GM12878 (cell line): ENCODE measurements at regions not wholly inside any gene's neighbourhood (a gene's known extent, or its start where the extent isn't known, plus 50 kb on each side); places are given as distances from the start of the nearest gene placed in this dataset.

Source experiments
- ATAC-seq: fragments of 200-7000 bp; cut with Tn5 transposase; 3 replicates; pipeline ENCODE4 v1.9.1; 2020; ENCODE audit warnings: mild to moderate bottlenecking, moderate library complexity
- BruUV-seq: library from RNA; stranded (reverse); fragments of 400-500 nt; replicated peaks from 2 replicates; lab custom pipeline; 2021; lab: Mats Ljungman, UMichigan
- CTCF ChIA-PET: fragments of 300-600 bp; sonication (Branson Sonifier 250); formaldehyde crosslinking; extraction: SDS; loops from one replicate; lab custom pipeline; 2021; ENCODE audit warnings: inconsistent platforms; lab: Yijun Ruan, JAX
- POLR2A ChIA-PET: fragments of 350-600 bp; formaldehyde crosslinking; extraction: SDS; loops from one replicate; lab custom pipeline; 2021; ENCODE audit warnings: inconsistent platforms; lab: Charles Lee
- RAD21 ChIA-PET: fragments of 300-600 bp; sonication (Branson Sonifier 250); formaldehyde crosslinking; loops from one replicate; lab custom pipeline; 2023; ENCODE audit warnings: antibody characterized with exemption; ENCODE audit not compliant: unreplicated experiment; lab: Charles Lee
- SMC1A ChIA-PET: fragments of 300-600 bp; sonication (Branson Sonifier 250); formaldehyde crosslinking; loops from one replicate; lab custom pipeline; 2023; ENCODE audit not compliant: unreplicated experiment, uncharacterized antibody; lab: Charles Lee
- DNase-seq: peaks from one replicate; pipeline ENCODE4 v3.0.0-alpha.2; 2011; ENCODE audit warnings: low read depth, low spot score
- FAIRE-seq: peaks from 3 replicates; lab custom pipeline; 2011; peaks lifted over from hg19 to GRCh38; lab: Jason Lieb, UNC
- H2AFZ ChIP-seq: 2 replicates; pipeline ENCODE4 v1.6.0; 2011; ENCODE audit warnings: low read depth, low read length, control low read depth; ENCODE audit not compliant: control insufficient read depth
- H3K27ac ChIP-seq: 2 replicates; pipeline ENCODE4 v1.5.1; 2011; ENCODE audit warnings: control low read depth; ENCODE audit not compliant: control insufficient read depth, insufficient read depth
- H3K27me3 ChIP-seq, 2 experiments: replicated peaks in 1 of 2; 2 replicates each; pipeline versions ENCODE4 v1.6.0 to v1.6.1; 2011; ENCODE audit warnings: low read length in 1 of 2; ENCODE audit not compliant: control insufficient read depth in 2 of 2, insufficient read depth in 2 of 2
- H3K36me3 ChIP-seq, 2 experiments: 2 replicates each; pipeline ENCODE4 v1.5.1; 2011; ENCODE audit warnings: low read length in 1 of 2; ENCODE audit not compliant: control insufficient read depth in 2 of 2, insufficient read depth in 2 of 2
- H3K4me1 ChIP-seq: 2 replicates; pipeline ENCODE4 v1.6.1; 2011; ENCODE audit warnings: mild to moderate bottlenecking, low read length, moderate library complexity, mixed read lengths; ENCODE audit not compliant: control insufficient read depth, insufficient read depth
- H3K4me2 ChIP-seq: 2 replicates; pipeline ENCODE4 v1.6.0; 2011; ENCODE audit warnings: control low read depth; ENCODE audit not compliant: control insufficient read depth, insufficient read depth
- H3K4me3 ChIP-seq: fragments of 200-600 bp; sonication (generic); 2 replicates; pipeline ENCODE4 v1.5.1; 2016
- H3K79me2 ChIP-seq: 2 replicates; pipeline ENCODE4 v1.6.0; 2011; ENCODE audit warnings: low read length; ENCODE audit not compliant: control insufficient read depth, insufficient read depth
- H3K9ac ChIP-seq: 2 replicates; pipeline ENCODE4 v1.8.0; 2011; ENCODE audit warnings: low read length, control low read depth, mixed read lengths; ENCODE audit not compliant: control insufficient read depth, insufficient read depth
- H3K9me3 ChIP-seq: replicated peaks from 3 replicates; pipeline ENCODE4 v1.5.1; 2011; ENCODE audit warnings: mild to moderate bottlenecking, low read length; ENCODE audit not compliant: control insufficient read depth, insufficient read depth
- H4K20me1 ChIP-seq: 2 replicates; pipeline ENCODE4 v1.6.0; 2011; ENCODE audit not compliant: control insufficient read depth, insufficient read depth
- CBX3 ChIP-seq: fragments of 200-600 bp; sonication (generic); IDR thresholded peaks from 2 replicates; pipeline ENCODE4 v1.6.1; 2016; ENCODE audit warnings: low read depth, borderline replicate concordance
- NFYA ChIP-seq: IDR thresholded peaks from 2 replicates; pipeline ENCODE4 v1.6.1; 2011; ENCODE audit warnings: low read depth, mild to moderate bottlenecking, low read length, improper control_type of control experiment, borderline replicate concordance
- SIX5 ChIP-seq: IDR thresholded peaks from 2 replicates; pipeline ENCODE4 v1.6.1; 2011; ENCODE audit warnings: mild to moderate bottlenecking, low read depth, low read length, moderate library complexity; ENCODE audit not compliant: severe bottlenecking
- TCF3 ChIP-seq: IDR thresholded peaks from 2 replicates; pipeline ENCODE4 v1.6.1; 2012; ENCODE audit warnings: low read depth, mild to moderate bottlenecking, low read length, borderline replicate concordance; ENCODE audit not compliant: insufficient read depth
- ZSCAN29 ChIP-seq: fragments of 450-650 bp; IDR thresholded peaks from 2 replicates; pipeline ENCODE4 v1.6.1; 2017; ENCODE audit warnings: mild to moderate bottlenecking, moderate library complexity
- WGBS: methylation state at CpG from one replicate; pipeline ENCODE4 v1.1.6; 2016; ENCODE audit warnings: low lambda C conversion rate; ENCODE audit not compliant: insufficient replicate concordance, insufficient coverage; ENCODE audit errors: missing lambda C conversion rate; 5-methylcytosine and 5-hydroxymethylcytosine counted together
- in situ Hi-C: fragments of 300-500 bp; cut with MboI; formaldehyde crosslinking; loops from 9 replicates; pipeline ENCODE4 v1.14.3; 2018; ENCODE audit warnings: mixed read lengths
- intact Hi-C: fragments of 100-400 bp; cut with micrococcal nuclease; formaldehyde crosslinking; loops from one replicate; pipeline ENCODE4 v1.14.2; 2022; ENCODE audit not compliant: unreplicated experiment
- TF ChIP-seq, protein P1 (sequence below): IDR thresholded peaks from 2 replicates; pipeline ENCODE4 v1.6.1; 2012; ENCODE audit warnings: low read depth, low read length, improper control_type of control experiment
- TF ChIP-seq, protein P2 (sequence below): fragments of 450-650 bp; IDR thresholded peaks from 2 replicates; pipeline ENCODE4 v1.6.1; 2017; ENCODE audit warnings: mild to moderate bottlenecking, moderate library complexity
- TF ChIP-seq, protein P3 (sequence below): fragments of 450-650 bp; formaldehyde crosslinking; IDR thresholded peaks from 2 replicates; pipeline ENCODE4 v1.4.0; 2022; ENCODE audit warnings: mild to moderate bottlenecking, moderate library complexity
- TF ChIP-seq, protein P4 (sequence below): IDR thresholded peaks from 2 replicates; pipeline ENCODE4 v1.6.1; 2011; ENCODE audit warnings: low read depth, mild to moderate bottlenecking, low read length, moderate library complexity, borderline replicate concordance; ENCODE audit errors: extremely low read depth

DNA sequence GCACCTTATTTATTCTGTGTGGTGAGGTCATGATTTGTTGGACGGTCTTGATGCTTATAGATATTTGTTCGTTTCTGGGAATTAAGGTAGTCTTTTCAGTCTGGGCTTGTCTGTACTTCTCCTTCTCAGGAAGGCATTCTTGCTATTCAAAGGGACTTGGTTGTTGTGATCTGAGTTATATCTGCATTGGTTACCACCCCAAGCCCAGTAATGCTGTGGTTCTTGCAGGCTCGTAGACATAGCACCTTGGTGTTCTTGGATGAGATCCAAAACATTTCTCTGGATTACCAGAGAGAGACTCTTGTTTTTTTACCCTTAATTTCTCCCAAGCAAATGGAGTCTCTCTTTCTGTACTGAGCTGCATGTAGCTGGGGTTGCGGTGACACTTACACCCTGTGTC is 128.0 kb upstream of the CBLB start:
- POLR2A ChIA-PET: no interaction called here
- H3K9me3 ChIP-seq: no peaks in the 10 kb centered on the region; the same call in 1 of the 3 replicates
- H4K20me1 ChIP-seq: no peaks in the 10 kb centered on the region
- no peak overlapping the region for H3K9ac ChIP-seq
- H3K4me2 ChIP-seq: no peak overlapping the region
- no peaks in the 10 kb centered on the region for H3K27me3 ChIP-seq
- BruUV-seq: no TSS peak
- H3K79me2 ChIP-seq: no peaks in the 10 kb centered on the region
- RAD21 ChIA-PET: no interaction called here
- no peak for DNase-seq
- CTCF ChIA-PET: no interaction called here
- H3K4me3 ChIP-seq: no peak overlapping the region
- 78% methylated on average over 4 of the region's 4 CpGs for WGBS
- no peak for ATAC-seq
- H3K27ac ChIP-seq: no peak overlapping the region
- no peak overlapping the region for H2AFZ ChIP-seq
- H3K4me1 ChIP-seq: no peaks in the 10 kb centered on the region
- FAIRE-seq: no peak
- TF ChIP-seq CBX3 (no peak), NFYA (no peak)
- in situ Hi-C loops: no loop called here
- intact Hi-C loops: no loop called here
- no peaks in the 10 kb centered on the region for H3K36me3 ChIP-seq
- SMC1A ChIA-PET: no interaction called here

DNA sequence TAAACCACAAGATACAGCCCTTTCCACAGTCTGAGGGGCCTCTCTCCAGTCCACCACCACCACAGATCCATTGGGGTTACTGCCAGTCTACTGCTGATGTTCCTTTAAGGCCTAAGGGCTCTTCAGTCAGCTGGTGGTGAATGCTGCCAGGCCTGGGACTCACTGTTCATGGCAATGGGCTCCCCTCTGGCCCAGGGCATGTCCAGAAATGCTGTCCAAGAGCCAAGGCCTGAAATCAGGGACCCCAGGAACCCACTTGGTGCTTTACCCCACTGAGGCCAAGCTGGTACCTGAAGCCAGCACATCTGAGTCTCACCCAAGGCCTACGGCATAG is 128.6 kb upstream of the CBLB start:
- ATAC-seq (no peak), DNase-seq (no peak), FAIRE-seq (no peak)
- ChIA-PET SMC1A (interaction anchor here (0.8 kb wide), 1 partner anchor 14 kb away, joined by 4 read pairs; no protein-coding TSS in a partner anchor), POLR2A (interaction anchor here (0.9 kb wide), 1 partner anchor 11 kb away, joined by 3 read pairs; no protein-coding TSS in a partner anchor), CTCF (no interaction called here), RAD21 (no interaction called here)
- Histone ChIP-seq H3K9me3 (no peaks in the 10 kb centered on the region; the same call in 1 of the 3 replicates), H3K4me2 (no peak overlapping the region), H3K9ac (no peak overlapping the region), H4K20me1 (no peaks in the 10 kb centered on the region), H3K36me3 (no peaks in the 10 kb centered on the region), H3K79me2 (no peaks in the 10 kb centered on the region), H3K27ac (no peak overlapping the region), H3K4me1 (no peaks in the 10 kb centered on the region), H3K4me3 (no peak overlapping the region), H3K27me3 (no peaks in the 10 kb centered on the region), H2AFZ (no peak overlapping the region)
- in situ Hi-C loops (no loop called here), intact Hi-C loops (no loop called here)
- no TSS peak for BruUV-seq
- WGBS: 100% methylated on average over 1 of the region's 1 CpG
- TF ChIP-seq, protein P1, sequence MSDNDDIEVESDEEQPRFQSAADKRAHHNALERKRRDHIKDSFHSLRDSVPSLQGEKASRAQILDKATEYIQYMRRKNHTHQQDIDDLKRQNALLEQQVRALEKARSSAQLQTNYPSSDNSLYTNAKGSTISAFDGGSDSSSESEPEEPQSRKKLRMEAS: no peak
- TF ChIP-seq, protein P2, sequence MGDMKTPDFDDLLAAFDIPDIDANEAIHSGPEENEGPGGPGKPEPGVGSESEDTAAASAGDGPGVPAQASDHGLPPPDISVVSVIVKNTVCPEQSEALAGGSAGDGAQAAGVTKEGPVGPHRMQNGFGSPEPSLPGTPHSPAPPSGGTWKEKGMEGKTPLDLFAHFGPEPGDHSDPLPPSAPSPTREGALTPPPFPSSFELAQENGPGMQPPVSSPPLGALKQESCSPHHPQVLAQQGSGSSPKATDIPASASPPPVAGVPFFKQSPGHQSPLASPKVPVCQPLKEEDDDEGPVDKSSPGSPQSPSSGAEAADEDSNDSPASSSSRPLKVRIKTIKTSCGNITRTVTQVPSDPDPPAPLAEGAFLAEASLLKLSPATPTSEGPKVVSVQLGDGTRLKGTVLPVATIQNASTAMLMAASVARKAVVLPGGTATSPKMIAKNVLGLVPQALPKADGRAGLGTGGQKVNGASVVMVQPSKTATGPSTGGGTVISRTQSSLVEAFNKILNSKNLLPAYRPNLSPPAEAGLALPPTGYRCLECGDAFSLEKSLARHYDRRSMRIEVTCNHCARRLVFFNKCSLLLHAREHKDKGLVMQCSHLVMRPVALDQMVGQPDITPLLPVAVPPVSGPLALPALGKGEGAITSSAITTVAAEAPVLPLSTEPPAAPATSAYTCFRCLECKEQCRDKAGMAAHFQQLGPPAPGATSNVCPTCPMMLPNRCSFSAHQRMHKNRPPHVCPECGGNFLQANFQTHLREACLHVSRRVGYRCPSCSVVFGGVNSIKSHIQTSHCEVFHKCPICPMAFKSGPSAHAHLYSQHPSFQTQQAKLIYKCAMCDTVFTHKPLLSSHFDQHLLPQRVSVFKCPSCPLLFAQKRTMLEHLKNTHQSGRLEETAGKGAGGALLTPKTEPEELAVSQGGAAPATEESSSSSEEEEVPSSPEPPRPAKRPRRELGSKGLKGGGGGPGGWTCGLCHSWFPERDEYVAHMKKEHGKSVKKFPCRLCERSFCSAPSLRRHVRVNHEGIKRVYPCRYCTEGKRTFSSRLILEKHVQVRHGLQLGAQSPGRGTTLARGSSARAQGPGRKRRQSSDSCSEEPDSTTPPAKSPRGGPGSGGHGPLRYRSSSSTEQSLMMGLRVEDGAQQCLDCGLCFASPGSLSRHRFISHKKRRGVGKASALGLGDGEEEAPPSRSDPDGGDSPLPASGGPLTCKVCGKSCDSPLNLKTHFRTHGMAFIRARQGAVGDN: no peak
- TF ChIP-seq, protein P3, sequence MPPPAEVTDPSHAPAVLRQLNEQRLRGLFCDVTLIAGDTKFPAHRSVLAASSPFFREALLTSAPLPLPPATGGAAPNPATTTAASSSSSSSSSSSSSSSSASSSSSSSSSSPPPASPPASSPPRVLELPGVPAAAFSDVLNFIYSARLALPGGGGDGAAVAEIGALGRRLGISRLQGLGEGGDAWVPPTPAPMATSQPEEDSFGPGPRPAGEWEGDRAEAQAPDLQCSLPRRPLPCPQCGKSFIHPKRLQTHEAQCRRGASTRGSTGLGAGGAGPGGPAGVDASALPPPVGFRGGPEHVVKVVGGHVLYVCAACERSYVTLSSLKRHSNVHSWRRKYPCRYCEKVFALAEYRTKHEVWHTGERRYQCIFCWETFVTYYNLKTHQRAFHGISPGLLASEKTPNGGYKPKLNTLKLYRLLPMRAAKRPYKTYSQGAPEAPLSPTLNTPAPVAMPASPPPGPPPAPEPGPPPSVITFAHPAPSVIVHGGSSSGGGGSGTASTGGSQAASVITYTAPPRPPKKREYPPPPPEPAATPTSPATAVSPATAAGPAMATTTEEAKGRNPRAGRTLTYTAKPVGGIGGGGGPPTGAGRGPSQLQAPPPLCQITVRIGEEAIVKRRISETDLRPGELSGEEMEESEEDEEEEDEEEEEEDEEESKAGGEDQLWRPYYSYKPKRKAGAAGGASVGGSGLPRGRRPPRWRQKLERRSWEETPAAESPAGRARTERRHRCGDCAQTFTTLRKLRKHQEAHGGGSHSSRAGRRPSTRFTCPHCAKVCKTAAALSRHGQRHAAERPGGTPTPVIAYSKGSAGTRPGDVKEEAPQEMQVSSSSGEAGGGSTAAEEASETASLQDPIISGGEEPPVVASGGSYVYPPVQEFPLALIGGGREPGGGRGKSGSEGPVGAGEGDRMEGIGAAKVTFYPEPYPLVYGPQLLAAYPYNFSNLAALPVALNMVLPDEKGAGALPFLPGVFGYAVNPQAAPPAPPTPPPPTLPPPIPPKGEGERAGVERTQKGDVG: no peak
- TF ChIP-seq ZSCAN29 (no peak), TCF3 (no peak), CBX3 (no peak), SIX5 (no peak)
- TF ChIP-seq, protein P4, sequence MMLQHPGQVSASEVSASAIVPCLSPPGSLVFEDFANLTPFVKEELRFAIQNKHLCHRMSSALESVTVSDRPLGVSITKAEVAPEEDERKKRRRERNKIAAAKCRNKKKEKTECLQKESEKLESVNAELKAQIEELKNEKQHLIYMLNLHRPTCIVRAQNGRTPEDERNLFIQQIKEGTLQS: no peak
